ENCODE measurements at regions not wholly inside any gene's neighbourhood (a gene's known extent, or its start where the extent isn't known, plus 50 kb on each side); places are given as distances from the start of the nearest gene placed in this dataset.

DNA sequence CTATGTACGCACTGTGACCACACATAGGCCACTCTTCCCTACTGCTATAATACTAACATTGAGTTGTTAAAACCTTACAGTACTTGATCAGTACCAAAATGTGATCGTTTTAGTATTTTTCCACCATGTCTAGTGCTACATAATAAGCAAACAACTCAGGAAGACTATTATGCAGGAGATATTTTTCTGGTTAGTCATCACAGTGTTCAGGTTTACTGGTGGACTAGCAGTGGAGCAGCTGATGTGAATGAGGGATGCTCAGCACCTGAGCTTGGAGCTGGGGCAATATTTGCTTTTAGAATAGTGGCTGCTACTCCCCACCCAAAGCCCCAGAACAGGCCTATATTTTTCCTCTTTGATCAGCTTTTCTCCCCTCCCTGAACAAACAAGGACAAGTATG lies 513.1 kb downstream of the KCNH5 start:
- no peak overlapping the region for H3K27ac ChIP-seq
- TF ChIP-seq, protein P1, sequence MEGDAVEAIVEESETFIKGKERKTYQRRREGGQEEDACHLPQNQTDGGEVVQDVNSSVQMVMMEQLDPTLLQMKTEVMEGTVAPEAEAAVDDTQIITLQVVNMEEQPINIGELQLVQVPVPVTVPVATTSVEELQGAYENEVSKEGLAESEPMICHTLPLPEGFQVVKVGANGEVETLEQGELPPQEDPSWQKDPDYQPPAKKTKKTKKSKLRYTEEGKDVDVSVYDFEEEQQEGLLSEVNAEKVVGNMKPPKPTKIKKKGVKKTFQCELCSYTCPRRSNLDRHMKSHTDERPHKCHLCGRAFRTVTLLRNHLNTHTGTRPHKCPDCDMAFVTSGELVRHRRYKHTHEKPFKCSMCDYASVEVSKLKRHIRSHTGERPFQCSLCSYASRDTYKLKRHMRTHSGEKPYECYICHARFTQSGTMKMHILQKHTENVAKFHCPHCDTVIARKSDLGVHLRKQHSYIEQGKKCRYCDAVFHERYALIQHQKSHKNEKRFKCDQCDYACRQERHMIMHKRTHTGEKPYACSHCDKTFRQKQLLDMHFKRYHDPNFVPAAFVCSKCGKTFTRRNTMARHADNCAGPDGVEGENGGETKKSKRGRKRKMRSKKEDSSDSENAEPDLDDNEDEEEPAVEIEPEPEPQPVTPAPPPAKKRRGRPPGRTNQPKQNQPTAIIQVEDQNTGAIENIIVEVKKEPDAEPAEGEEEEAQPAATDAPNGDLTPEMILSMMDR (conservative IDR thresholded peaks at IDR 0.05): no peak

DNA sequence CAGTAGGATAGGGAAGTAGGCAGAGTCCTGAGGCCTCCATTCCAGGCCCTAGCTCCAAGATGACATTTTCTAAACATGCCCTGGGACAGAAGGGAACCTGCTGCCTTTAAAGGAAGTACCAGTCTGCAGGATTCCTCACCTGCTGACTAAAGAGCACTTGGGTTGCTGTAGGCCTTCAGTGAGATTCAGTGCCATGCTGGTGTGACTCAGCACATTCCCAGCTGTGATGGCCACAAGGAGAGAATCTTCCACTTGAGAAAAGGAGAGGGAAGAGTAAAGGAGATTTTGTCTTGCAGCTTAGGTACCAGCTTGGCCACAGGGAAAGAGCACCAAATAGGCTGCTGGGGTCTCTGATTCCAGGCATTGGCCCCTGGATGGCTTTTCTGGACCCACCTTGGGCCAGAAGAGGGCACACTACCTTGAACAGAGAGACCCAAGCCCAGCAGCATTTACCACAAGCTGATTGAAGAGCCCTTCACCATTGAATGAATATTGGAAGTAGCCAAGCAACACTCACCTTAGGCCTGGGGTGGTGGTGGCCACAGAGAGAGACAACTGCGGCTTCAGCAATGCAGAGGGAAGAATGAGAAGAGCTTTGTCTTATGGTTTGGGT lies 498.3 kb downstream of the KCNH5 start:
- TF ChIP-seq, protein P1 (conservative IDR thresholded peaks at IDR 0.05): no peak
- no peak overlapping the region for H3K27ac ChIP-seq

DNA sequence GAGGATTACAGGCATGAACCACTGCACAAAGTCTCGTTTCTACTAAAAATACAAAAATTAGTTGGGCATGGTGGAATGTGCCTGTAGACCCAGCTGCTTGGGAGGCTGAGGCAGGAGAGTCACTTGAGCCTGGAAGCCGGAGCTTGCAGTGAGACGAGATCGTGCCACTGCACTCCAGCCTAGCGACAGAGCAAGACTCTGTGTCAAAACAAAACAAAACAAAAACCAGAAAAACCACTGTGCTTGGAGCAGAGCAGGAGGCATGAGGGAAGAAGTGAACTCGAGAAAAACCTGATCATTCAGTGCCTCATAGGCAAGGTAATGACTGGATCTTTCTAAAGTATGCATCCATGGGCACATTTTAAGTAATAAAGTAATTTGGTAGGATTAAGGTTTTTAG lies 487.8 kb downstream of the KCNH5 start:
- TF ChIP-seq, protein P1 (conservative IDR thresholded peaks at IDR 0.05): no peak

DNA sequence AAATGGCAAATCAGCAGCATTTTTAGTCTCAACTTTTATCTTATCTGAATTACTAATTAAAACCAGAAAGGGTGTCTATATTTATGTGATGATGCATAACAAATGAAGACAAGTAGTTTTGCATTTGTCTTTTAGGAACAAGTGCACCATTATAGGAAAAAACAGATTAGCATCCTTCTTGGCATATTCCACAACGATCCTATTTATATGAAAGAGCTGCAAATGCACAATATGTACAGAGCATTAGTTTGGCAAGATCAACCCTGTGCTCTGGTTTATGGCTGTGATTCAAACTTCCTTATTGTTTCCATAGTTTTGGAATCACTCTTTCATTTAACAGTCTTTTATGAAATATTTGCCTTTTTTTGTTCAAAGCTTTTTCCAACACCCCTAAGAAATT lies 486.8 kb downstream of the KCNH5 start:
- TF ChIP-seq, protein P1 (conservative IDR thresholded peaks at IDR 0.05): no peak
- H3K27ac ChIP-seq: no peak overlapping the region

More for the DNA sequence above, 487.8 kb downstream of the KCNH5 start:
- H3K27ac ChIP-seq: no peak overlapping the region

DNA sequence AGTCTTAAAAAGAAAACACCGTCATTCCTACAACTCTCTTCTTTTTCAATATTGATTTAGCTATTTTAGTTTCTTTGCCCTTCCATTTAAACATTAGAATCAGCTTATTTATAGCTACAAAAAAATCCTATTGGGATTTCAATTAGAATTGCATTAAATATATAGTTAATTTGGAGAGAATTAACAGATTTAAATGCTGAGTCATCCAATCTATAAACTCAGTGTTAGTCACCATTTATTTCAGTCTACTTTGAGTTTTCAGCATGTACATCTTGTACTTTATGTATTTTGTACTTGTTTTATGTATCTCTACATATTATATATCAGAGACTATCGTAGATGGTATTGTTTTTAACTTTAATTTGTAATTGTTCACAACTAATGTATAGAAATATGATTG lies 460.0 kb downstream of the KCNH5 start:
- TF ChIP-seq, protein P1 (conservative IDR thresholded peaks at IDR 0.05): no peak
- no peak overlapping the region for H3K27ac ChIP-seq

DNA sequence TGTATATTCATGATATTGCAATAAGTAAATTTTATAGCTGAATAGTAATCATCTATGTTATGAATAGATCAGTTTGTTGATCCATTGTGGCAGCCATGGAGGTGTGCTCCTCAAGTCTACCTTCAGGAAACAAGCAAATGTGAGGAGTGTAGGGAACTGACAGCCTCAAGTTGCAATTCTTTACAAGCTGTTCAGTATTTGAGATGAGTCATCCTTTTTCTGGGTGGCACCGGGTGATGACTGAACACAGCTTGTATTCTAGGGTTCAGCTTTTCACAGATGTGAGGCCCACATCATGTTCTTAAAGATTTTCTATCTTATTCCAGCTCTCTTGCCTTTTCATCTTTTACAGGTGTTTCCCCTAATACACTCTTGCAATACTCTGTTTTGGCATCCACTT lies 452.4 kb downstream of the KCNH5 start:
- no peak overlapping the region for H3K27ac ChIP-seq
- TF ChIP-seq, protein P1 (conservative IDR thresholded peaks at IDR 0.05): no peak

DNA sequence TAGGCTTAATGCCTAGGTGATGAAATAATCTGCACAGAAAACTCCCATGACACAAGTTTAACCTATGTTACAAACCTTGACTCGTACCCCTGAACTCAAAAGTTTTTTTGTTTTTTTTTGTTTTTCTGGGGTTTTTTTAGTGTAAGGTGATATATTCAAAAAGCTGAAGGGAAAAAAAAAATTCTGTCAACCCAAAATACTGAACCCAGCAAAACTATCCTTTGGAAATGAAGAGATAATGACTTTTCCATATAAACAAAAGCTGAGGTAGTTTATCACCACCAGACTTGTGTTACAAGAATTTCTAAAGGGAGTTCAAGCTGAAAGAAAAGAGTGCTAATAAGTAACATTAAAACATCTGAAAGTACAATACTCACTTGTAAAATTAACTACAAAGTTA lies 448.1 kb downstream of the KCNH5 start:
- TF ChIP-seq, protein P1 (conservative IDR thresholded peaks at IDR 0.05): no peak
- no peak overlapping the region for H3K27ac ChIP-seq

Data from VCaP (cell line).